ENCODE measurements at regions not wholly inside any gene's neighbourhood (a gene's known extent, or its start where the extent isn't known, plus 50 kb on each side); places are given as distances from the start of the nearest gene placed in this dataset.

GRCh38 chr1:194533641-194534040 lies 1347.2 kb upstream of the B3GALT2 start:
- Histone ChIP-seq H3K27ac (ENCODE audit: extremely low read depth, low read depth, low read length) (no peak overlapping the region), H3K27me3 (ENCODE audit: control insufficient read depth in 2 of 2, insufficient read depth in 2 of 2, low read length in 2 of 2) (no peaks in the 10 kb centered on the region), H3K36me3 (ENCODE audit: control insufficient read depth, insufficient read depth, low read length) (no peaks in the 10 kb centered on the region), H3K4me2 (ENCODE audit: insufficient read depth, low read length) (no peak overlapping the region), H3K4me3 (no peak overlapping the region), H3K9me3 (replicated peaks; ENCODE audit: control insufficient read depth, insufficient read depth, low read depth, low read length) (no peaks in the 10 kb centered on the region; the same call in 1 of the 2 replicates), H3K9ac (ENCODE audit: insufficient read depth in 1 of 2, low read depth in 2 of 2, low read length in 2 of 2) (no peak overlapping the region), H2AFZ (ENCODE audit: low read depth, low read length) (no peak overlapping the region), H3K9me1 (ENCODE audit: control insufficient read depth, insufficient read depth, low read length) (no peaks in the 10 kb centered on the region), H3K79me2 (ENCODE audit: control insufficient read depth, insufficient read depth, low read length) (no peaks in the 10 kb centered on the region), H4K20me1 (replicated peaks; ENCODE audit: control insufficient read depth, insufficient read depth, low read length) (no peaks in the 10 kb centered on the region), H3K4me1 (replicated peaks in 1 of 2; ENCODE audit: control insufficient read depth in 2 of 2, insufficient read depth in 2 of 2, low read length in 2 of 2) (no peaks in the 10 kb centered on the region)
- ChIA-PET CTCF (ENCODE audit: low intra/inter-chr PET ratio) (no interaction called here), POLR2A (no interaction called here)
- BruUV-seq (replicated peaks) = no TSS peak
- in situ Hi-C loops (cut with MboI) (no loop called here), intact Hi-C loops (cut with micrococcal nuclease) (no loop called here)
- DNase-seq (ENCODE audit: extremely low read depth in 1 of 4, low spot score in 3 of 4) = no peak
- 0% methylated on average over 2 of the region's 2 CpGs for WGBS (ENCODE audit: insufficient coverage, low coverage, missing lambda C conversion rate)
- FAIRE-seq = no peak
- TF ChIP-seq RHOXF2B (CRISPR knock-in tag; conservative IDR thresholded peaks at IDR 0.05) (no peak), C11orf30 (IDR thresholded peaks at IDR 0.05; ENCODE audit: low read depth) (no peak), ZBTB43 (CRISPR knock-in tag; IDR thresholded peaks at IDR 0.05) (no peak), STAG1 (CRISPR knock-in tag; IDR thresholded peaks at IDR 0.05; ENCODE audit: borderline replicate concordance) (no peak), CAMTA2 (CRISPR knock-in tag; conservative IDR thresholded peaks at IDR 0.05) (no peak), SNRNP70 (optimal IDR thresholded peaks at IDR 0.05; ENCODE audit: low read depth, low read length) (no peak), ILF3 (IDR thresholded peaks at IDR 0.05; ENCODE audit: borderline replicate concordance) (no peak), SRSF3 (IDR thresholded peaks at IDR 0.05; ENCODE audit: insufficient read depth, low read length) (no peak)
- ATAC-seq = no peak

All from K562 (cell line).